Uterus (tissue), 3 donors: ENCODE measurements at regions not wholly inside any gene's neighbourhood (a gene's known extent, or its start where the extent isn't known, plus 50 kb on each side); places are given as distances from the start of the nearest gene placed in this dataset.
"Not testable (repeated sequence)": the region's sequence is repeated elsewhere in the genome, so short reads cannot be mapped to it uniquely, and the experiment has no call there.

Experiments used
- DNase-seq, 2 donors: peaks; one replicate each; pipeline ENCODE4 v3.0.0-alpha.2; 2019 to 2020
- H3K27ac ChIP-seq, 2 donors: fragments of 200-600 bp; sonication (generic); 1 replicate in 1 of 2; 2 replicates in 1 of 2; pipeline ENCODE4 v1.5.1; 2016 to 2018
- H3K27me3 ChIP-seq, 2 donors: fragments of 200-600 bp; sonication (generic); one replicate each; pipeline ENCODE4 v1.5.1; 2018 to 2019; ENCODE audit warnings: control low read depth in 1 of 2
- H3K36me3 ChIP-seq, 2 donors: fragments of 200-600 bp; sonication (generic); one replicate each; pipeline ENCODE4 v1.5.1; 2019; ENCODE audit warnings: control low read depth in 1 of 2
- H3K4me1 ChIP-seq, 2 donors: fragments of 200-600 bp; sonication (generic); one replicate each; pipeline ENCODE4 v1.5.1; 2018 to 2019; ENCODE audit warnings: control low read depth in 1 of 2
- H3K4me3 ChIP-seq, 2 donors: fragments of 200-600 bp; sonication (generic); 1 replicate in 1 of 2; 2 replicates in 1 of 2; pipeline ENCODE4 v1.5.1; 2018 to 2019; ENCODE audit warnings: mild to moderate bottlenecking in 1 of 2
- H3K9me3 ChIP-seq, 2 donors: fragments of 200-600 bp; sonication (generic); one replicate each; pipeline ENCODE4 v1.5.1; 2019; ENCODE audit warnings: control low read depth in 1 of 2
- POLR2A ChIP-seq, 2 donors: fragments of 450-650 bp; IDR thresholded peaks; one replicate each; pipeline ENCODE4 v1.6.1; 2016; ENCODE audit warnings: antibody characterized with exemption in 2 of 2, mild to moderate bottlenecking in 1 of 2, moderate library complexity in 1 of 2
- intact Hi-C: fragments of 100-400 bp; cut with DNase I; formaldehyde crosslinking; loops from one replicate; pipeline ENCODE4 v1.15.1; 2023; ENCODE audit warnings: low total_unique reads
- TF ChIP-seq, protein P1 (sequence below), 4 experiments: fragments of 200-600 bp in 2 of 4; fragments of 450-650 bp in 2 of 4; sonication (generic) in 2 of 4; IDR thresholded peaks; one replicate each; pipeline ENCODE4 v1.5.1; 2016 to 2019; ENCODE audit warnings: antibody characterized with exemption in 4 of 4, mild to moderate bottlenecking in 2 of 4, moderate library complexity in 1 of 4
- donor health status: DM: yes; HTN: yes; CAD: no.

DNA sequence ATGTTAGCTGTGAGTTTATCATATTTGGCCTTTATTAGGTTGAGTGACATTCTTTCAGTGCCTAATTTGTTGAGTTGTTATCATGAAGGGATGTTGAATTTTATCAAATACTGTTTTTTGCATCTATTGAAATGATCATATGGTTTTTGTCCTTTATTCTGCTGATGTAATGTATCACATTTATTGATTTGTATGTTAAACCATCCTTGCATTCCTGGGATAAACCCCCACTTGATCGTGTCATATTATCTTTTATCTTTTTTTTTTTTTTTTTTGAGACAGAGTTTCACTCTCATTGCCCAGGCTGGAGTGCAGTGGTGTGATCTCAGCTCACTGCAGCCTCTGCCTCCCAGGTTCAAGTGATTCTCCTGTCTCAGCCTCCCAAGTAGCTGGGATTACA, 51.9 kb upstream of the MFGE8 start:
- H3K27me3 ChIP-seq, H3K27ac ChIP-seq, H3K4me3 ChIP-seq, H3K4me1 ChIP-seq, DNase-seq, H3K9me3 ChIP-seq, H3K36me3 ChIP-seq, intact Hi-C loops: not testable (repeated sequence)

DNA sequence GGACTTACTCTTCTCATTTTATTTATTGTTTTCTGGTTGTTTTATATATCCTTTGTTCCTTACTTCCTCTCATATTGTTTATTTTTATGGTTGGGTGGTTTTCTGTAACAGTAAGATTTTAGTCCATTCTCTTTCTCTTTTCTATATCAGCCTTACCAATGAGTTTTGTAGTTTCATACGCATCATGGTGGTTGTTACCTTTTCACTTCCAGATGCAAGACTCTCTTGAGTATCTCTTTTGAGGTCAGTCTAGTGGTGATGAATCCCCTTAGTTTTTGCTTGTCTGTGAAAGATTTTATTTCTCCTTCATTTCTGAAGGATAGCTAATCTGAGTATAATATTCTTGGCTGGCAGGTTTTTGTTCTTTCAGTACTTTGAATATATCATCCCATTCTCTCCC, 57.1 kb upstream of the MFGE8 start:
- no peak for DNase-seq
- Histone ChIP-seq H3K27ac (no peak overlapping the region), H3K36me3 (no peaks in the 10 kb centered on the region), H3K4me3 (no peak overlapping the region), H3K9me3 (no peaks in the 10 kb centered on the region), H3K27me3 (no peaks in the 10 kb centered on the region), H3K4me1 (no peaks in the 10 kb centered on the region)
- intact Hi-C loops, result no loop called here
- no peak for TF ChIP-seq POLR2A (IDR thresholded peaks at IDR 0.05)
- TF ChIP-seq, protein P1, sequence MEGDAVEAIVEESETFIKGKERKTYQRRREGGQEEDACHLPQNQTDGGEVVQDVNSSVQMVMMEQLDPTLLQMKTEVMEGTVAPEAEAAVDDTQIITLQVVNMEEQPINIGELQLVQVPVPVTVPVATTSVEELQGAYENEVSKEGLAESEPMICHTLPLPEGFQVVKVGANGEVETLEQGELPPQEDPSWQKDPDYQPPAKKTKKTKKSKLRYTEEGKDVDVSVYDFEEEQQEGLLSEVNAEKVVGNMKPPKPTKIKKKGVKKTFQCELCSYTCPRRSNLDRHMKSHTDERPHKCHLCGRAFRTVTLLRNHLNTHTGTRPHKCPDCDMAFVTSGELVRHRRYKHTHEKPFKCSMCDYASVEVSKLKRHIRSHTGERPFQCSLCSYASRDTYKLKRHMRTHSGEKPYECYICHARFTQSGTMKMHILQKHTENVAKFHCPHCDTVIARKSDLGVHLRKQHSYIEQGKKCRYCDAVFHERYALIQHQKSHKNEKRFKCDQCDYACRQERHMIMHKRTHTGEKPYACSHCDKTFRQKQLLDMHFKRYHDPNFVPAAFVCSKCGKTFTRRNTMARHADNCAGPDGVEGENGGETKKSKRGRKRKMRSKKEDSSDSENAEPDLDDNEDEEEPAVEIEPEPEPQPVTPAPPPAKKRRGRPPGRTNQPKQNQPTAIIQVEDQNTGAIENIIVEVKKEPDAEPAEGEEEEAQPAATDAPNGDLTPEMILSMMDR (IDR thresholded peaks at IDR 0.05), result no peak

DNA sequence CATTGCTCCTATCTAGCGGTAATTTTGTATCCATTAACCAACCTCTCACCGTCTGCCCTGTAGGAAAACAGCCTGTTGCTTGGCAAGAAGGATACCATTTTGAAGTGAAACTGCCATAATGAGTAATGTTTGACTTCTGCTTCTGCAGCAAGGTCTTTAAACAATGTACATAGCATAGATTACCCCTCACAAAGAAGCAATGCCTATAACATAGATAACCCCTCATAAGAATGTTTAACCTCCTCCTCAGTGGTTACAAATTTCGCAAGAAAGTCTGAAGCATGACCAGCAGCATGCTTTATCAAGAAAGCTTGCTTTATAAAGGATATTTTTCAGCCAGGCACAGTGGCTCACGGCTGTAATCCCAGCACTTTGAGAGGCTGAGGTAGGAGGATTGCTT, 61.2 kb upstream of the MFGE8 start:
- H3K4me1 ChIP-seq, result no peaks in the 10 kb centered on the region
- H3K27ac ChIP-seq, result no peak overlapping the region
- TF ChIP-seq, protein P1 (IDR thresholded peaks at IDR 0.05), result no peak
- no peak for TF ChIP-seq POLR2A (IDR thresholded peaks at IDR 0.05)
- intact Hi-C loops, result no loop called here
- H3K9me3 ChIP-seq, result no peaks in the 10 kb centered on the region
- H3K36me3 ChIP-seq, result no peaks in the 10 kb centered on the region
- no peak overlapping the region for H3K4me3 ChIP-seq
- H3K27me3 ChIP-seq, result no peaks in the 10 kb centered on the region
- no peak for DNase-seq

DNA sequence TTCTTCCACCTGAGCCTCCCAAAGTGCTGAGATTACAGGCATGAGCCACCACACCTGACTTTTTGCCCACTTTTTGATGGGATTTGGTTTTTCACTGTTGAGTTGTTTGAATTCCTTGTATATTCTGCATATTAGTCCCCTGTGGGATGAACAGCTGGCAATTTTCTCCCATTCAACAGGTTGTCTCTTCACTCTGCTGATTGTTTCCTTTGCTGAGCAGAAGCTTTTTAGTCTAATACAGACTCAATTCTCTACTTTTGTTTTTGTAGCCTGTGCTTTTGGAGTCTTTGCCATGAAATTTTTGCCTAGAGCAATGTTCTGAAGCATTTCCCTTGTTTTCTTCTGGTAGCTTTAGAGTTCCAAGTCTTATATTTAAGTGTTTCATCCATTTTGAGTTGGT, 62.7 kb upstream of the MFGE8 start:
- Histone ChIP-seq H3K36me3 (no peaks in the 10 kb centered on the region), H3K27me3 (no peaks in the 10 kb centered on the region), H3K9me3 (no peaks in the 10 kb centered on the region), H3K4me1 (no peaks in the 10 kb centered on the region), H3K27ac (no peak overlapping the region), H3K4me3 (no peak overlapping the region)
- no peak for TF ChIP-seq POLR2A (IDR thresholded peaks at IDR 0.05)
- TF ChIP-seq, protein P1 (IDR thresholded peaks at IDR 0.05), result no peak
- intact Hi-C loops, result no loop called here
- no peak for DNase-seq

DNA sequence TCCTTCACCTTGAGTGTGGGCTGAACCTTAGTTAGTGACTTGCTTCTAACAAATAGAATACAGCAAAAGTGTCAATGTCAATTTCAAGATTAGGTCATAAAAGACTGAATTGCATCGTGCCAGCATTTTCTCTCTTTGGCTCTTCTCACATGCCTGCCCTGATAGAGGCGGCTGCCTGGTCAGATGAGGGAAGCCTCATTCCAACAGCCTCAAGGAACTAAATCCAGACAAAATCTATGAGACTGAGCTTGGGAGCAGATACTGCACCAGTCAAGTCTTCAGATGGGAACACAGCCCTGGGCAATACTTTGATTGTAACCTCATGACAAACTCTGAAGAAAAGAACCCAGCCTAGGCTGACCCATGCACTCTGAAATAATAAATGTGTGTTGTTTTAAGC, 63.5 kb upstream of the MFGE8 start:
- intact Hi-C loops, result no loop called here
- H3K27me3 ChIP-seq, result no peaks in the 10 kb centered on the region
- TF ChIP-seq POLR2A (IDR thresholded peaks at IDR 0.05), result no peak
- TF ChIP-seq, protein P1 (IDR thresholded peaks at IDR 0.05), result no peak

DNA sequence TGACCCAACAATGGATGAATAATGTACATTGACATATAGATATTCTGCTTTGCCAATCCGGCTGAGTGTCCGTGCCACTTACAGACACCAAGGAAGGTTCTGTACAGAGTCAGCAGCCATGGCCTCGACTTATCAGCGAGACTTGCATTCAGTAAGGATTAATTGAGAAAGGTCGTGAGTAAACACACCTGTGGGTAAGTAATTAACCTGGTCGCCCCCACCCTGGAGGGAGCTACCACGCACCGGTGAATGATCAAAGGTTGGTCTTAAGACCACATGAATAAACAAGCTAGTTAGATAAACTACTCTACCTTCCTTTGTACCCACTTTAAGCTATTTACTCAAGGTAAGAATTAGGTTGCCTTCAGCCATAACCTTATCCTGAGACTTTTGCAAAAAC, 66.5 kb upstream of the MFGE8 start:
- no peak overlapping the region for H3K27ac ChIP-seq
- H3K27me3 ChIP-seq, result no peaks in the 10 kb centered on the region
- intact Hi-C loops, result no loop called here
- TF ChIP-seq, protein P1 (IDR thresholded peaks at IDR 0.05), result no peak
- no peak for TF ChIP-seq POLR2A (IDR thresholded peaks at IDR 0.05)
- no peaks in the 10 kb centered on the region for H3K36me3 ChIP-seq
- DNase-seq, result no peak
- no peak overlapping the region for H3K4me3 ChIP-seq
- no peaks in the 10 kb centered on the region for H3K4me1 ChIP-seq
- no peaks in the 10 kb centered on the region for H3K9me3 ChIP-seq

More for the DNA sequence above, 63.5 kb upstream of the MFGE8 start:
- Histone ChIP-seq H3K36me3 (no peaks in the 10 kb centered on the region), H3K4me1 (no peaks in the 10 kb centered on the region), H3K27ac (no peak overlapping the region), H3K9me3 (no peaks in the 10 kb centered on the region), H3K4me3 (no peak overlapping the region)
- DNase-seq, result no peak
